Fibroblast of pulmonary artery (primary cell): ENCODE measurements at regions not wholly inside any gene's neighbourhood (a gene's known extent, or its start where the extent isn't known, plus 50 kb on each side); places are given as distances from the start of the nearest gene placed in this dataset.
"Not testable (repeated sequence)": the region's sequence is repeated elsewhere in the genome, so short reads cannot be mapped to it uniquely, and the experiment has no call there.

Experiments used
- DNase-seq: peaks from one replicate; pipeline ENCODE4 v3.0.0-alpha.2; 2010; ENCODE audit warnings: low read depth
- H3K4me3 ChIP-seq: replicated peaks from 2 replicates; pipeline ENCODE4 v1.5.1; 2011; ENCODE audit warnings: low read depth, mild to moderate bottlenecking, control low read depth, low read length, moderate library complexity
- CTCF ChIP-seq: IDR thresholded peaks from 2 replicates; pipeline ENCODE4 v1.5.1; 2011; ENCODE audit warnings: mild to moderate bottlenecking, control low read depth, low read length, inconsistent platforms; ENCODE audit errors: missing control alignments

GRCh38 chr10:63825766-63826165 is 304.6 kb downstream of the REEP3 start:
- TF ChIP-seq CTCF, result no peak
- H3K4me3 ChIP-seq, result no peak overlapping the region
- DNase-seq, result no peak

- DNase-seq, H3K4me3 ChIP-seq: not testable (repeated sequence)
Observed at GRCh38 chr10:63827018-63827417, 305.8 kb downstream of the REEP3 start.

GRCh38 chr10:63829020-63829419 is 307.8 kb downstream of the REEP3 start:
- TF ChIP-seq CTCF, result no peak
- H3K4me3 ChIP-seq, result no peak overlapping the region
- DNase-seq, result peak; percentile 2

- H3K4me3 ChIP-seq, result no peak overlapping the region
- TF ChIP-seq CTCF, result no peak
- DNase-seq, result no peak
Observed at GRCh38 chr10:63829573-63830149, 308.5 kb downstream of the REEP3 start.

- H3K4me3 ChIP-seq, result no peak overlapping the region
- no peak for TF ChIP-seq CTCF
- DNase-seq, result no peak
Observed at GRCh38 chr10:63832686-63833085, 311.5 kb downstream of the REEP3 start.

- peak; percentile 2 for DNase-seq
Observed at GRCh38 chr10:63833411-63834060, 312.3 kb downstream of the REEP3 start.

More at GRCh38 chr10:63833411-63834060, 312.3 kb downstream of the REEP3 start:
- H3K4me3 ChIP-seq, result no peak overlapping the region
- TF ChIP-seq CTCF, result no peak
